ENCODE measurements at regions not wholly inside any gene's neighbourhood (a gene's known extent, or its start where the extent isn't known, plus 50 kb on each side); places are given as distances from the start of the nearest gene placed in this dataset.

DNA sequence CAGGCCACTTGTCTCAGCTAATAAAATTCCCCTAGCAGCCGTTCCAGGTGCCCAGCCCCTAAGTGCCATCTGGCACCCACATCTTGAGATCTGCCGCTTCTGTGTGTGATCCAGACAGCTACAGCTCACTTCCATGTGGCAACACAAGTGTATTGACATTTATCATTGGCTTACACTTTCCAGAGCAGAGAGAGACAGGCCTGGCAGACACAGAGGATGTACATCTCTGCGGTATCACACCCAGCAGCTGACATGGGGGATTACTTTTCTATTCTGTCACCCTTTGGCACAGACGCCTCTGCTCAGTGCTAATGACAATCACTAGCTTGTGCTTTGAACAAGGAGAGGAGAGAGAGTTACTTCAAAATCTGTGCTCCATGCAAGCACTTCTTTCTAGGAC is 195.9 kb downstream of the KDR start:
- no peak for DNase-seq (ENCODE audit: low read depth in 4 of 4, low spot score in 1 of 4)

DNA sequence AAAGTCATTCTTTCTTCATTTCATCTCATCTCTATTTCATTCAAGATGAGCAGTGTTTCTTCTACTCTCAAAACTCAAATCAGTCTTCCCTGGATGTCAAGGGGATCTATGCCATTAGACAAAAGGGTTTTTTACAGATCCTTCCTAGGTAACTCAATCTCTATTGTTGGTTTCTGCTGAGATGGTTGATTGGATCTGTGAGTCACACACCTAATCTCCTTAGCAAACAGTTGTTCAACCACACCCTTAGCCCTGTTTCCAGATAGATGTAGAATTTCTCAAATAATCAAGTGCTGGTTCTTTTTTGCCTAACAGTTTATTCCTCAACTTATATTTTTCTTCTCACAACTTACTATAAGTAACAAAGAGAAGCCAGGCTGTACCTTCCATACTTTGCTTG is 200.5 kb downstream of the KDR start:
- no peak for DNase-seq (ENCODE audit: low read depth in 4 of 4, low spot score in 1 of 4)

DNA sequence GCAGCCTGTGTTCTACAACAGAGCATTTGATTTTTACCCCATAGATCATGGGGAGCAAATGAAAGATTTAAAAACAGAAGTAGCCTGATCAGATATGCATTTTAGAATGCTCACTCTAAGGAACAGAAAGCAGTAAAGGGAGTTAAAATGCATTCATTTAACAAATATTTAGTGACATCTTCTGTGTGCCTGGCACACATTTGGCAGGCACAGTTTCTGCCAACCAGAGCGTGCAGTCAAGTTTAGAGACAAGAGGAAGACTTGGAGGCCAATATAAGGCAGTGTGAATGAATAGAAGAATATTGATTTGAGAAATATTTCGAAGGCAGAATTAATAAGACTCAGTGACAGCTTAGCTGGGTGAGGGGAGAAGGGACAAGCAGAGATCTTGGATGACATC is 210.1 kb downstream of the KDR start:
- DNase-seq (ENCODE audit: low read depth in 4 of 4, low spot score in 1 of 4): no peak

- DNase-seq (ENCODE audit: low read depth in 4 of 4, low spot score in 1 of 4): no peak
Measured at GRCh38 chr4:54914781-54915180, 210.6 kb downstream of the KDR start.

DNA sequence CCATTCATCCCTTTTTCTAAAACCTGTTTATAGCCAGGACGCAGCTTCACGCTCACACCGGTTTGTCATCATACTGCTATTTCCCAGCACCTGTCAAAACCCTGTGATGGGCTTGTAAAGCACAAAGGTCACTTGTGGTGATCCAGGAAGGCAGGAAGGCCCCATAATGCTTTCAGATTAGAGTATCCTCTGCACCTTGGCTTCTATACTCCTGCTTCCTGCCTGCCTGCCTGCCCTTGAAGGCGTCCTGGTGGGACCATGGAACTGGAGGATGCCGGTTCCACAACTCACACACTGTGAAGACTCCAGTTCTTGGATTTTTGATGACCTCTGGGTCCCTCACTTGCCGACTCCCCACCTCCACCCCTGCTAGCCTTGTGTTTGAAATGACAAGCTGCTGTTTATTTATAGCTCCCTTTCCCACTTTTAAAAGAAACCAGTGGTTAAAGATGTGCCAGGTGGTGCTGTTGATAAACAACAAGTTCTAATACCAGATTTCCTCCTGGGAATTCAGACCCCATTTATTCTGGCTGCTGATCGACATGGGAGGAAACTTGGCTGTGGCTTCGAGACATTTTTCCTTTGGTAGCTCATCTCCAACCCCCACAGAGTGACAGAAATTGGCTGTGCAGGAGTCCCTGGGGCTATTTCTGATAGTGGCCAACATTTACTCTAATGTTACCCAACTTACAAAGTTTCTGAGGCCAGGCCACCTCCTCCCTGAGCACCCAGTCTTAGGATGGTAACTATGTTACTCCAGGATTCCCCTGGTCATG is 211.5 kb downstream of the KDR start:
- no peak for DNase-seq (ENCODE audit: low read depth in 4 of 4, low spot score in 1 of 4)

DNA sequence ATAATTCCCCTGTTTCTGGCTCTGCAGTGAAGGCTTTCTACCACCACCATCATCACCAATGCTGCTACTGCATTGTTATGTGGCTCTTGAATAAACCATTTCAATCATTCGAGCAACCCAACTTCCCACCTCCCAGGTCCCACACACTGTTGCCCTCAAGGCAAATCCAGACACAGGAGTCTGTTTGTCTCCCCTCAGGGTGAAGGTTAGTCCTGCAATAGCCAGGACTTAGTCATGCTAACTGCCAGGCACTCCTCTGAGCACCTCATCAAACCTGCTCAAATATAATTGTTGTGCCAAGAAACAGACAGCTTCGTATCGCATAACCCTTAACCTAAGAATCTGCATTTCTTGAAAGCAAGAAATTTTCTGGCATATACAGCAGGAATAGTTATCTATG is 213.2 kb downstream of the KDR start:
- DNase-seq (ENCODE audit: low read depth in 4 of 4, low spot score in 1 of 4): no peak

DNA sequence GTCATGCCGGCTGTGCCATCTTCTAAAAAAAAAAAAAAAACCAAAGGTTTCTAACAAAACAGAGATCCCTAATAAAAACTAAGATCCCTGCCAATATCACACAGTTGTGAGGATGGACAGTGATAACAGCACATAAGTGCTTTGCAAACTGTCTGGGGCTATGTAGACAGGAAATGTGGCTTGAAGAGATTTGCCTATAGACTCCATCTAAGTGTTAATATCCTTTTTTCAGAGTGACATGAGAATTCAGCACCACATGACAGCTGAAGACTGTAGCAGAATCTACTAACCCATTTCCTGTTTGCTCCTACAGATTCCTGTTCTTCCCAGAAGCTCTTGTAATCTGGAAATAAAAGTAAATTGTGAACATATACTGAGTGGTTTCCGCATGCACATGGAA is 215.4 kb downstream of the KDR start:
- DNase-seq (ENCODE audit: low read depth in 4 of 4, low spot score in 1 of 4): no peak

GRCh38 chr4:54908763-54909162 is 216.6 kb downstream of the KDR start:
- DNase-seq (ENCODE audit: low read depth in 4 of 4, low spot score in 1 of 4): no peak

DNA sequence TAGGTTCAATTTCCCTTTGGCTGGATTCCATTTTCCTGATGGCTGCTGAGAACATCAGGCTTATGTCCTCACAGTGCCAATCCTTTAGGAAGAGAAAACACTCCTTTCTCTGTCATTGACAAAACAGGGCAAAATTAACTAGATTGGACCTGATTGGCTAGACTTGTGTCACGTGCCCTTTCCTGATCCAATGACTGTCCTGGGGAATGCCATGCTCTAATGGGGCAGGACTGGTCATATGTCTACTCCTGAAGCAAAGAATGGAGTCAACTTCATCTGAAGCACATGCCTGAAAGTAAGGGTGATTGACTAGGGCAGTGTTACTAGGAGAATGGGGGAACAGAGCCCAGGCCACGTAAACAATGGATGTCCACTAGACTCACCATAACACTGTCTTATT is 220.4 kb downstream of the KDR start:
- no peak for DNase-seq (ENCODE audit: low read depth in 4 of 4, low spot score in 1 of 4)

GRCh38 chr4:54902976-54903375 is 222.4 kb downstream of the KDR start:
- DNase-seq (ENCODE audit: low read depth in 4 of 4, low spot score in 1 of 4): no peak

- DNase-seq (ENCODE audit: low read depth in 4 of 4, low spot score in 1 of 4): no peak
Measured at GRCh38 chr4:54902271-54902670, 223.1 kb downstream of the KDR start.

DNA sequence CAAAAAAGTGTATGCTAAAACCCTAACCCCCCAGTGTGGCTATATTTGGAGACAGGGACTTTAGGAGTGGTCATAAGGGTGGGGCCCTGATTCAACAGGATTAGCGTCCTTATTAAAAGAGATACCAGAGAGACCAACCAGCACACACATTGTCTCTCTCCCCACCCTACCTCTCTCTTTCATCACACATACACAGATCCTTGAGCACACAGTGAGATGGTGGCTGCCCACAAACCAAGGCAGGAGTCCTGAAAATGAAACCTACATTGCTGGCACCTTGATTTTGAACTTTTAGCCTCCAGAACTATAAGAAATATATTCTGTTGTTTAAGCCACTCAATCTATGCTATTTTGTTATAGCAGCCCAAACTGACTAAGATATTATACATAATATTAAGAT is 224.2 kb downstream of the KDR start:
- no peak for DNase-seq (ENCODE audit: low read depth in 4 of 4, low spot score in 1 of 4)

- no peak for DNase-seq (ENCODE audit: low read depth in 4 of 4, low spot score in 1 of 4)
Measured at GRCh38 chr4:54898656-54899340, 226.6 kb downstream of the KDR start.

- DNase-seq (ENCODE audit: low read depth in 4 of 4, low spot score in 1 of 4): no peak
Measured at GRCh38 chr4:54898056-54898562, 227.3 kb downstream of the KDR start.

DNA sequence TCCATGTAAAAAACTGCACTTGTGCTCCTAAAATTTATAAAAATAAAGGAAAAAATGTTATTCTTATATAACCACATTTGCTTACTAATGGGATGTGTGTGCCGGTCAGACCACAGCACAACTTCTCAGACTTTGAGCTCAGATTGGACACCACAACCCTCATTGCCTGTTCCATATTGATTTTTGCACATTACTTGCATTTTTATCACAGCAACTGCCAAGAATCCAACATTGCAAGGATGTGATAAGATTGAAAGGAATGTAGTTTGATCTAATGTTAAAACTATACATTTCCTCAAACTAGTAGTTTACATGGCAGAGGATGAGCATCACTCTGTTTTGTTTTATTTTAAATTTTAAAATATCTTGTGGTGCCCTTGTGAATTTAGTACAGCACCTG is 227.8 kb downstream of the KDR start:
- no peak for DNase-seq (ENCODE audit: low read depth in 4 of 4, low spot score in 1 of 4)

GRCh38 chr4:54882616-54883015 is 224.9 kb downstream of the KIT start:
- no peak for DNase-seq (ENCODE audit: low read depth in 4 of 4, low spot score in 1 of 4)

GRCh38 chr4:54879576-54879975 is 221.8 kb downstream of the KIT start:
- DNase-seq (ENCODE audit: low read depth in 4 of 4, low spot score in 1 of 4): no peak

DNA sequence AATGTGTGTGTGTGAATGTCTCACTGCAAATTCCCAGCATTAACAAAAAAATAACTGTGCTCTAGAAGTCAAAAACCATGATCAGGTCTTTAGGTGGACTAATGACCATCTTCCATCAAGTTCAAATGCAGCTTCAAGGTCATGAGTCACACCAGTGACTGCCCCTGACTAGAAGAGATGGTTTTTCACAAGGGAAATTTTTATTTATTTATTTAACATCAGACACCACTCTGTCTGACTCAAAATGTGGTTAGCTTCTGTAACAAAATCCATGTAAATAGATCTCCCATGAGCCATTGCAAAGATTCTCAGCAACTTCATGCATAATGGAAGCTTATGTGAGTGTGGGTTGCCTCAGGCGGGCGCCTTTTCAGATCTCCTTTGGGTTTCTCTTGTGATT is 219.2 kb downstream of the KIT start:
- no peak for DNase-seq (ENCODE audit: low read depth in 4 of 4, low spot score in 1 of 4)

DNA sequence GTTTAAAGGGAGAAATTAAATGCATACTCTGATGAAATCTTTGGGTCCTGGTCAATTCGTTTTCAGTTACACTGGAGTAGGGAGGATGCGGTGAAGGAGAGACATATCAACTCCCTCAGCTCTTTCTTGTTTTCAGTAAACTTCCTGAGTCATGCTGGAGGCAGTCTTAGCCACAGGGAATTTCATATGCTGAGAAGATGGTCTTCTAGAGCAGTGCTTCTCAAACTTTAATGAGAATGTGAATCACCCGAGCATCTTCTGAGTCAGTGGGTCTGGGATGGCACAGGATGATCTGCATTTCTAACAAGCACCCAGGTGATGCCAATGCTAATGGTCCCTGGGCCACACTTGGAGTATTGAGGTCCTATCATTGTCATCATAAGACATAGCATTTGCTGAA is 214.5 kb downstream of the KIT start:
- no peak for DNase-seq (ENCODE audit: low read depth in 4 of 4, low spot score in 1 of 4)

DNA sequence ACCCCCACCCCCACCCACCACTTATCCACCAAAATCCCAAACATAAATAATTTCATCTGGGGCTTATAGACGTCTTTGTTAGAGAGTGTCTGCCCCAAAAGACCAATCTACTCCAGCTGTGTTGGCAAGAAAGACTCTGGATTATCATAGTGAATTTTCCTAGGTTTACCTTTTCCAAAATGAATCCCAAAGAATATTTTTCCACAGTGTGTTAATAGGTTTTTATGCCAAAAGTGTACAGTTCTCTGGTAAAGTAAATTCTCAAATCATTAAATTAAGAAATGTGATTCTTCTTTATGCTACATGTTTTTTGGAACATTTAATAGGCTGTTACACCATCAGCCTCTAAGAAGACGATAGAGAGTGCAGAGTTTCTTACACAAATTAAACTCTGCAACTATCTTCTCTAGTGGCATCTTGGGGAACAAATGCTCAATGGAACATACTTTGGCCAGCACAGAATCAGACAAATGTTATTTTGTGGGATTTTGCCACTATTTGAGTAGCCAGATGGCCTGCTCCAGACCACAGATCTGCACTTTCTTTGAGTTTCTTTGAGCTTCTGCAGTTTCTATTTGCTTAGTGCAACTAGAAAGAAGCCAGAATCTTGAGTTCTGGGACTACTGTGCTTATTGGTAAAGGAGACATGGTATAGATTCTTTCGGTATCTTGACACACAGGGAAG is 206.0 kb downstream of the KIT start:
- no peak for DNase-seq (ENCODE audit: low read depth in 4 of 4, low spot score in 1 of 4)

DNA sequence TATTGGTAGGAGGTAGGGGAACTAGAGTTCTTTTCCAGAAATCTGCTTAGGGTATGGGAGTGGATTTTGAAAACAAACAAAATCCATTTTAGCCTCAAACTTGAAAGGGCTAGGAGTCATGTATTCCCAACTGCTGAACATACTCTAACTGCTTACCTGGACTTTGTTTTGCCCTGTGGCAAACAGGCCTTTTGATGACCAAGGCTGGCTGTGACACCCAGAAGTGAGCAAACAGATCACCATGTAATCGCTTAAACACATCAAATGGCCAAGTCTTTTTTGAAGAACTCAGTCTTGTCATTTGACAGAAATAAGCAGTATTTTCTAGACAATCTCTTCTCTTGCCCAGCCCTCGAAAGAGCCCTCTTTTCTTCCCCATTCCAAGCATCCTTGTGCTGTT is 203.4 kb downstream of the KIT start:
- DNase-seq (ENCODE audit: low read depth in 4 of 4, low spot score in 1 of 4): no peak

DNA sequence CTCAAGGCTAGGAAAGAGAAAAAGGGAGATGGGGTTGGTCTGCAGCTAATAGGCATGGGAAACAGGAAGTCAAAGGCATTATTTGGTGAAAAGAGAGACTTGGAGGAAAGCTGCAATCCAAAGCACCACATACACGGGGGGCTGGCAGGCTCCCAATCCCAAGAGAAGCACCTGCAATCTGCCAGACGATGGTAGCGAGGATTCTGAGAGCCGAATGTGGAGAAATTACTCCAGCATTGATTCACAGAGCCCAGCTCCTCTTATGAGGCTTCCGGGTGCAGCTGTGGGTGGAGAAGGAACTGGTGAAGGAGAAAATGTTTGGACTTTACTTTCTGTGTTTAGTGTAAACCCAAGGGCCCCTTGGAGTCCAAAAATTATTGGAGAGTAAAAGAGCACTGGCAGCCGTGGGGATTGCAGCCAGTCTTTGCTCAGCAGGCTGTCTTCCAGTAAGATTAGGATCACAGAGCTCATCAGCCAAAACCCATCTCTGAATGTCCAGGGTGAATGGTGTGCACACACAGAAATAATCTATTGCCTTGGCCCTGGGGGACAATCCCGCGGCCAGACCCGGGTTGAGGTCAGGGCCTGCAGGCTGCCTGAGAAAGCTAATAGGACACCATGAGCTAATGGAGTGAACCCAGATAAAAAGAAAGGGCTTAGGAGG is 197.6 kb downstream of the KIT start:
- no peak for DNase-seq (ENCODE audit: low read depth in 4 of 4, low spot score in 1 of 4)

Measured in stimulated activated CD4-positive, alpha-beta T cell treated with anti-CD3 and anti-CD28 coated beads, Interleukin-1b, Interleukin-23, amount 100 ng/mL, for 24 hours (primary cell).